ENCODE measurements at regions not wholly inside any gene's neighbourhood (a gene's known extent, or its start where the extent isn't known, plus 50 kb on each side); places are given as distances from the start of the nearest gene placed in this dataset.

GRCh38 chr10:6978187-6978627 is 398.1 kb upstream of the PRKCQ start:
- no peak for TF ChIP-seq CTCF (conservative IDR thresholded peaks at IDR 0.05; ENCODE audit: low read depth, low read length)

GRCh38 chr10:6977398-6978186 is 397.5 kb upstream of the PRKCQ start:
- no peak overlapping the region for H3K4me3 ChIP-seq (ENCODE audit: low read depth, low read length)
- DNase-seq (ENCODE audit: low read depth), result no peak
- TF ChIP-seq CTCF (conservative IDR thresholded peaks at IDR 0.05; ENCODE audit: low read depth, low read length), result no peak

More at GRCh38 chr10:6978187-6978627, 398.1 kb upstream of the PRKCQ start:
- no peak for DNase-seq (ENCODE audit: low read depth)
- no peak overlapping the region for H3K4me3 ChIP-seq (ENCODE audit: low read depth, low read length)

GRCh38 chr10:6973899-6974298 is 393.8 kb upstream of the PRKCQ start:
- DNase-seq (ENCODE audit: low read depth), result no peak
- H3K4me3 ChIP-seq (ENCODE audit: low read depth, low read length), result no peak overlapping the region
- TF ChIP-seq CTCF (conservative IDR thresholded peaks at IDR 0.05; ENCODE audit: low read depth, low read length), result no peak

- DNase-seq (ENCODE audit: low read depth), result no peak
- H3K4me3 ChIP-seq (ENCODE audit: low read depth, low read length), result no peak overlapping the region
- TF ChIP-seq CTCF (conservative IDR thresholded peaks at IDR 0.05; ENCODE audit: low read depth, low read length), result no peak
These were observed 392.1 kb upstream of the PRKCQ start for GRCh38 chr10:6972226-6972625.

- no peak for TF ChIP-seq CTCF (conservative IDR thresholded peaks at IDR 0.05; ENCODE audit: low read depth, low read length)
- no peak overlapping the region for H3K4me3 ChIP-seq (ENCODE audit: low read depth, low read length)
- DNase-seq (ENCODE audit: low read depth), result no peak
These were observed 389.6 kb upstream of the PRKCQ start for GRCh38 chr10:6969659-6970058.

GRCh38 chr10:6964543-6964942 is 384.5 kb upstream of the PRKCQ start:
- H3K4me3 ChIP-seq (ENCODE audit: low read depth, low read length), result no peak overlapping the region
- no peak for DNase-seq (ENCODE audit: low read depth)
- TF ChIP-seq CTCF (conservative IDR thresholded peaks at IDR 0.05; ENCODE audit: low read depth, low read length), result no peak

GRCh38 chr10:6962576-6962975 is 382.5 kb upstream of the PRKCQ start:
- no peak overlapping the region for H3K4me3 ChIP-seq (ENCODE audit: low read depth, low read length)
- DNase-seq (ENCODE audit: low read depth), result no peak
- no peak for TF ChIP-seq CTCF (conservative IDR thresholded peaks at IDR 0.05; ENCODE audit: low read depth, low read length)
